ENCODE measurements at regions not wholly inside any gene's neighbourhood (a gene's known extent, or its start where the extent isn't known, plus 50 kb on each side); places are given as distances from the start of the nearest gene placed in this dataset.

DNA sequence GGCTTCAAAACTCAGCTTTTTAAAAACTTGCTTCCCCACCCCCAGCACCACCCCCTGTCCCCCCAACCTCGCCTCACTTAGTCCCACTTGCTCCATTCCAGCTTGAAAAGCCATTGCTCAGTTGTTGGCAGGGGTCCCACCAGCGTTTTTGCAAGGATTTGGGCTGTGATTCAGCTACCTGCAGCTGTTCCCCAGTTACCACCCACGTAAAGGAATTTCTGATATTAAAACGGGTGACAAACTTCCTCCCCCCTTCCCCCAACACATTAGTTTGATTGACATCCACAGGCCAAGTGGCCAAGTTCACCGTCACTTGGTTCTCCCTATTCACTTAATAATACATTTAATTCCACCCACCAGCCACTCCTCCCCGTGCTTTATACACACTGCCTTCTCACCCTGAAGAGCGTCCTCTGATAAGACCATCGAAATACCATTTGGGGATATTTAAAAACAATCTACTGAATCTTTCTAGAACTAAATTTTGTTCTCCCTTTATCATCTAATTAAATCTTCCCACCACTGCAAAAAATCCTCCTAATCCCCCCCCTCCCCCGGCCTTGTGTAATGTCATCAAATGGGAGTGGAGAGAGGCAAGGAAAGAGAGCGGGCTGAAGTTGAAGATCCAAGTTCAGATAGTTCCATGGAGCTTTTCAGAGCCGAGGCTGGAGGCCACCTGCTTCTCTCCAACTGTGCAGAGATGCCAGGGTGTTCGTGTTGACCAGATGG lies 55.1 kb downstream of the SOX9 start:
- ATAC-seq (replicated peaks; ENCODE audit: extremely low read depth, poor library complexity, severe bottlenecking) (no peak), DNase-seq (ENCODE audit: low spot score in 2 of 2) (no peak)
- peaks cover 2% of the 10 kb centered on the region for H3K9me3 Mint-ChIP-seq
- no peak overlapping the region for H3K4me3 Mint-ChIP-seq
- H3K27ac Mint-ChIP-seq (ENCODE audit: low read depth): no peak overlapping the region
- no peaks in the 10 kb centered on the region for H3K4me1 Mint-ChIP-seq
- H3K27me3 Mint-ChIP-seq: no peaks in the 10 kb centered on the region
- no peaks in the 10 kb centered on the region for H3K36me3 Mint-ChIP-seq (ENCODE audit: insufficient read depth)

DNA sequence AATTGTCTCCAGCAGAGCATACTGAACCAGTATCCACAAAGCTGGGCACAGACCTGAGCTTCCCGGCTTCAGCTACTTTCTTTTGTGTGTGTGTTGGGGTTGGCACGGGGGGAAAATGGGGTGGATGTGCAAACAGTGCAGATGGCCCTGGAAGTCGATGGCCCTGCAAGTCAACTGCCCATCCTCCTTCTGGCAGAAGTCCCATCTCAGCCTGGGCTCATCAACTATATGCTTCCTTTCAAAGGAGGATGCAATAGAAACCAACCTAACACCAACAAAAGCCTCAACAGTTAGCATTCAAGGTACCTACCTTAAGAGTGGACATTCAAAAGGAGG lies 55.7 kb downstream of the SOX9 start:
- Mint-ChIP-seq H3K27ac (ENCODE audit: low read depth) (no peak overlapping the region), H3K27me3 (no peaks in the 10 kb centered on the region), H3K4me1 (no peaks in the 10 kb centered on the region), H3K9me3 (peaks cover 7% of the 10 kb centered on the region), H3K36me3 (ENCODE audit: insufficient read depth) (no peaks in the 10 kb centered on the region), H3K4me3 (no peak overlapping the region)
- ATAC-seq (replicated peaks; ENCODE audit: extremely low read depth, poor library complexity, severe bottlenecking): no peak
- DNase-seq (ENCODE audit: low spot score in 2 of 2): no peak

DNA sequence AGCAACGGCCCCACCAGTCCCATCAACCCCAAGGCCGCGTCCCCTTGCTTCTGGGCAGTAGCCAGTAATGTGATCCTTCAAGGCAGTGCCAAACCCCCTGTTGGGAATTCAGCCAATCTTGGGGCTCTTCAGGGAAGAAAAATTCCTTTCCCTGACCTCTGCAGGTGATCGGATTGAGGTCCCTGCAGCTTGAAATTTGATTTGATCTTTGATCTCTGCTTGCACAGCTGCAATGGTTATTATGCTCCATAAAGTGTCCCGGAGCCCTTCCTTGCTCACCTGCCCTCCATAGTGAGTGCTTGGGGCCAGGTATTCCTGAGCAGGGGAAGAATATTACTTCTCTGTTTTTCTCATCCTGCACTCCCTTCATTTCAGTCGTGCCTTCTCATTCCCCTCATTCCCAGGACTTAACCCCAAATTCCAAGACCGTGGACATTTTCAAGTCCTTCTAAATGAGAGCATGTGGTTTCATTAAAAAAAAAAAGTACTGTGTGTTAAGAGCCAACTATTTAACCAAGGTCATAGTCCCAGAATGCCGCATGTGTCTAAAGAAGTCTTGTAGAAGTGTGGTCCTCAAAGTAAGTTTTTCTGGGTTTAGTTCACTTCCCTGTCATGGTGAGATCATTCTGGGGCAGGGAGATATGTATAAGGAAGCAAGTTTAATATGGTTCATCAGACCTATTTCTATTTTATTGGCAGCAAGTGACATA lies 56.3 kb downstream of the SOX9 start:
- Mint-ChIP-seq H3K4me1 (no peaks in the 10 kb centered on the region), H3K4me3 (no peak overlapping the region), H3K9me3 (peaks cover 8% of the 10 kb centered on the region), H3K27ac (ENCODE audit: low read depth) (no peak overlapping the region), H3K36me3 (ENCODE audit: insufficient read depth) (no peaks in the 10 kb centered on the region), H3K27me3 (no peaks in the 10 kb centered on the region)
- no peak for ATAC-seq (replicated peaks; ENCODE audit: extremely low read depth, poor library complexity, severe bottlenecking)
- no peak for DNase-seq (ENCODE audit: low spot score in 2 of 2)

DNA sequence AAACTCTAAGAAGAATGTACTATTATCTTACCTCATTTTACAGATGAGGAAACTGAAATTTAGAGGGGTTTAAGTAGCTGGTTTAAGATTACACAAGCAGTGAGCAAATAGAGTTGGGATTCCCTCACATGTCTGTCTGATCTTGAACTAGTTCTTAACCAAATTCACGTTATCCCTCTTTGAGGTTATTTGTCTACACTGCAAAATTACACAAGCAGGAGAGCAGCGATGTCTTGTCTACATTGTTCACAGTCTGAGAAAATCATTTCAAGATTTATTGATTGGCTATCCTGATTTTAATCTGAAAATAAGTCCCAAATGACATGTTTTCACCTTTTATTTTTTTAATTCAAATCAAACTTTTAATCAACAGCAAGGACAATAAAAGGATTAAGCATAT lies 56.9 kb downstream of the SOX9 start:
- Mint-ChIP-seq H3K27me3 (no peaks in the 10 kb centered on the region), H3K4me1 (no peaks in the 10 kb centered on the region), H3K4me3 (no peak overlapping the region), H3K36me3 (ENCODE audit: insufficient read depth) (no peaks in the 10 kb centered on the region), H3K9me3 (peaks cover 8% of the 10 kb centered on the region), H3K27ac (ENCODE audit: low read depth) (no peak overlapping the region)
- ATAC-seq (replicated peaks; ENCODE audit: extremely low read depth, poor library complexity, severe bottlenecking): no peak
- DNase-seq (ENCODE audit: low spot score in 2 of 2): no peak

DNA sequence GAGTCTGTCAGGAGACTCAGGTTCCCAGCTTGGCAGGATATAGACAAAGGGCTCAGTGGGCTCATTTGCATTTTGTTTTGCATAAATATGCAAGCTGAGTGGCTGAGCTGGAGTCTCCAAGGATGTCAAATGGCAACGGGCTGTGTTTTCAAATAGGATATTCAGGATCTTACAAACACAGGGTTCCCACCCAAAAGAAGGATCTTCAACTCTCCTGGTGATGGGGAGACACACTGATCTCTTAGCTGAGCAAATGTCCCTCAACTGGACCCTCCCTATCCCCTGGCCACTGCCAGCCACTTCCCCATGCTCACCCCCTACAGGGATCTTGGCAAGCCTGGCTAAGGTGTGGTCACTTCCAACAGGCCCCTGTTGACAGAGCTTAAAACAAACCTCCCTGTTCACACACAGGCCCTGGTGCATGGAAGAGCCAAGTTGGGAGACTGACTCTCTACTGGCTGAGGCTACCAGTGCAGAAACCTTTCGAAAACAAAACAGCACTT lies 61.6 kb downstream of the SOX9 start:
- DNase-seq (ENCODE audit: low spot score in 2 of 2) (no peak), ATAC-seq (replicated peaks; ENCODE audit: extremely low read depth, poor library complexity, severe bottlenecking) (no peak)
- no peak overlapping the region for H3K4me3 Mint-ChIP-seq
- no peaks in the 10 kb centered on the region for H3K27me3 Mint-ChIP-seq
- H3K4me1 Mint-ChIP-seq: no peaks in the 10 kb centered on the region
- H3K36me3 Mint-ChIP-seq (ENCODE audit: insufficient read depth): no peaks in the 10 kb centered on the region
- H3K9me3 Mint-ChIP-seq: peaks cover 8% of the 10 kb centered on the region
- no peak overlapping the region for H3K27ac Mint-ChIP-seq (ENCODE audit: low read depth)

DNA sequence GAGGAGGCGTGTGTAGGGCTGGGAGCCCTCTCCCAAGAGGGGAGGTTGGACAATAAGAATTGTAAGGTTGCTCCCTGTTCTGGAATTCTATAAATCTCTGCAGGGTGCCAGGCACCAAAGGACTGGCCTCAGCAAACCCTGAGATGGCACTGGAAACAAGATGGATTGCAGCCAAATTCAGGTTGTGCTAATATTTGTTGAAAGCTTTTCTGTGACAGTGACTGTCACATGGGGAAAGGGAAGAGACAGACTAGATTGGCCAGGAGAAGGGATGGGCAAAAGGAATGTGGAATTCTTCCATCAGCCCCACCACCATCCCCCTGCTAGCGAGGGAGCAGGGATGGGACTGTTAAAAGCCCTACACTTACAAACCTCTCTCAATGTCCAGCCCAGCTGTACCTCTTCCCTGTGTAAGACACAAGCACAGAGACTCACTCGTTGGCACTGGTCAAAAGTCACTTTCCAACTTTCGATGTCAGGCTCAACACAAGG lies 62.4 kb downstream of the SOX9 start:
- H3K27me3 Mint-ChIP-seq: no peaks in the 10 kb centered on the region
- peaks cover 8% of the 10 kb centered on the region for H3K9me3 Mint-ChIP-seq
- no peaks in the 10 kb centered on the region for H3K4me1 Mint-ChIP-seq
- H3K4me3 Mint-ChIP-seq: no peak overlapping the region
- H3K36me3 Mint-ChIP-seq (ENCODE audit: insufficient read depth): no peaks in the 10 kb centered on the region
- ATAC-seq (replicated peaks; ENCODE audit: extremely low read depth, poor library complexity, severe bottlenecking) (no peak), DNase-seq (ENCODE audit: low spot score in 2 of 2) (no peak)
- no peak overlapping the region for H3K27ac Mint-ChIP-seq (ENCODE audit: low read depth)

DNA sequence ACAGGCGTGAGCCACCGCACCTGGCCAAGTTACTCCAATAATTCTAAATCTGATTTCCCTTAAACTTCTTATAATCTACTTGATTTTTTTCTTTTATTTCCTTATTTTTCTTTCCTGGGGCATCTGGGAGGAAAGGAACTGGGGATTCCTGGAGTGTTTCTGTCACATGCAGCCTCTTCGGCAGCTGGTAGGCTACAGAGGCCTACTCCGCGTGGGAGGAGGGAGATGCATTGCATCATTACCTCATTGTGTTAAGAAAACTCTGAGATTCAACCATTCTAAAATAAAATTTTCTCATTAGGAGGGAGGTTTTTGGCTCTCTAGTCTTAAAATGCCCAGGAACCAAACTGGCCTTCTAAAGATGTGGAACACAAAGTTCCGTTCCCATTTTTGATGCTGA lies 64.0 kb downstream of the SOX9 start:
- ATAC-seq (replicated peaks; ENCODE audit: extremely low read depth, poor library complexity, severe bottlenecking) (no peak), DNase-seq (ENCODE audit: low spot score in 2 of 2) (no peak)
- H3K4me1 Mint-ChIP-seq: no peaks in the 10 kb centered on the region
- no peak overlapping the region for H3K27ac Mint-ChIP-seq (ENCODE audit: low read depth)
- H3K9me3 Mint-ChIP-seq: peaks cover 8% of the 10 kb centered on the region
- no peak overlapping the region for H3K4me3 Mint-ChIP-seq
- H3K36me3 Mint-ChIP-seq (ENCODE audit: insufficient read depth): no peaks in the 10 kb centered on the region
- H3K27me3 Mint-ChIP-seq: no peaks in the 10 kb centered on the region

DNA sequence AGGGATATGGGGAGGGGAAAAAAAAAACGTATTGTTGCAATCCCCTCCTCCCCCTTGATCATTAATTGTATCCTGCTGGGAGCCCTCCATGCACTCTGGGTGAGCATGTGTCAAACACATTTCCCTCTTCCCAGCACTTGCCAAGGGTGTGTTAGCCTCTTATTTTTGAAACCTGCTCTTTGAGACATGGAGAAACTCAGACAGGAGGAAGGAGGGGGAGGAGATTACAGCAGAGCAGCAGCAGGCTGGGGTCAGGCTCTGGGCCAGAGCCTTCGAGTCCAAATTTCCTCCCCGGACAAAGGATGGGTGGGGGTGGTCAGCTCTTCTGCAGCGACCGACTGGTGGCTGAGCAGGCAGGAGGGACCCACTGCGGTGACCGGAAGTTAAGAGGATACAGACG lies 64.7 kb downstream of the SOX9 start:
- ATAC-seq (replicated peaks; ENCODE audit: extremely low read depth, poor library complexity, severe bottlenecking): no peak
- no peak overlapping the region for H3K27ac Mint-ChIP-seq (ENCODE audit: low read depth)
- no peaks in the 10 kb centered on the region for H3K27me3 Mint-ChIP-seq
- H3K4me1 Mint-ChIP-seq: no peaks in the 10 kb centered on the region
- peaks cover 12% of the 10 kb centered on the region for H3K9me3 Mint-ChIP-seq
- H3K4me3 Mint-ChIP-seq: no peak overlapping the region
- no peaks in the 10 kb centered on the region for H3K36me3 Mint-ChIP-seq (ENCODE audit: insufficient read depth)
- no peak for DNase-seq (ENCODE audit: low spot score in 2 of 2)

DNA sequence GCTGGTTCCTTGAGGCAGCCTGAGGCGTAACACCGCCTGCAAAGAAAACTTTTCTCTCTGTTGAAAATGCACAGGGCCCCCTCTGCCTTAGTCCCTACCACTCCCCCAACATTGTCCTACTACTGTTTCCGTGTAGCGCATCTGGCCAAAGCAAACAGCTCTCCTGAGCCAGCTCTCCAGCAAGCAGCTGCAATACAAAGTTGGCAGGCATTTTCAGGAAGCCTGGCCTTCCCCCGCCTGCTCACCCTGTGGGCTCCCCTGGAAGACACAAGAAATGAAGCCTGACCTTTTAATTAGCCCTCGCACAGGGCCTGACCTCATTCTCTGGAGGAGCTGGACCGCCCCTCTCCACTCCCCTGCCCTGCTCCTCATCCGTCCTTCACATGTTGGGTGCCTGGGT lies 66.7 kb downstream of the SOX9 start:
- no peak for ATAC-seq (replicated peaks; ENCODE audit: extremely low read depth, poor library complexity, severe bottlenecking)
- Mint-ChIP-seq H3K4me1 (no peaks in the 10 kb centered on the region), H3K27ac (ENCODE audit: low read depth) (no peak overlapping the region)

DNA sequence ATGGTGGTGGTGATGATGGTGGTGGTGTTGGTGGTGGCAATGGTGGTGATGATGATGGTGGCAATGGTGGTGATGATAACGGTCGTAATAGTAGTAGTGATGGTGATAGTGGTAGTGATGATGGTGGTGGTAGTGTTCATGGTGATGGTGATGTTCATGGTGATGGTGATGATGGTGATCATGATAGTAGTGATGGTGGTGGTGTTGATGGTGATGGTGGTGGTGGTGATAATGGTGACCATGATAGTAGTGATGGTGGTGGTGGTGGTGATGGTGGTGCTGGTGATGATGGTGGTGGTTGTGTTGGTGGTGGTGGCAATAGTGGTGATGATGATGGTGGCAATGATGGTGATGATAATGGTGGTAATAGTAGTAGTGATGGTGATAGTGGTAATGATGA lies 68.0 kb downstream of the SOX9 start:
- Mint-ChIP-seq H3K36me3 (ENCODE audit: insufficient read depth) (no peaks in the 10 kb centered on the region), H3K27ac (ENCODE audit: low read depth) (no peak overlapping the region), H3K27me3 (no peaks in the 10 kb centered on the region), H3K4me3 (no peak overlapping the region), H3K9me3 (peaks cover 5% of the 10 kb centered on the region), H3K4me1 (no peaks in the 10 kb centered on the region)
- DNase-seq (ENCODE audit: low spot score in 2 of 2): no peak
- no peak for ATAC-seq (replicated peaks; ENCODE audit: extremely low read depth, poor library complexity, severe bottlenecking)

More for the DNA sequence above, 66.7 kb downstream of the SOX9 start:
- no peaks in the 10 kb centered on the region for H3K27me3 Mint-ChIP-seq
- no peak overlapping the region for H3K4me3 Mint-ChIP-seq
- peaks cover 5% of the 10 kb centered on the region for H3K9me3 Mint-ChIP-seq
- DNase-seq (ENCODE audit: low spot score in 2 of 2): no peak
- H3K36me3 Mint-ChIP-seq (ENCODE audit: insufficient read depth): no peaks in the 10 kb centered on the region

DNA sequence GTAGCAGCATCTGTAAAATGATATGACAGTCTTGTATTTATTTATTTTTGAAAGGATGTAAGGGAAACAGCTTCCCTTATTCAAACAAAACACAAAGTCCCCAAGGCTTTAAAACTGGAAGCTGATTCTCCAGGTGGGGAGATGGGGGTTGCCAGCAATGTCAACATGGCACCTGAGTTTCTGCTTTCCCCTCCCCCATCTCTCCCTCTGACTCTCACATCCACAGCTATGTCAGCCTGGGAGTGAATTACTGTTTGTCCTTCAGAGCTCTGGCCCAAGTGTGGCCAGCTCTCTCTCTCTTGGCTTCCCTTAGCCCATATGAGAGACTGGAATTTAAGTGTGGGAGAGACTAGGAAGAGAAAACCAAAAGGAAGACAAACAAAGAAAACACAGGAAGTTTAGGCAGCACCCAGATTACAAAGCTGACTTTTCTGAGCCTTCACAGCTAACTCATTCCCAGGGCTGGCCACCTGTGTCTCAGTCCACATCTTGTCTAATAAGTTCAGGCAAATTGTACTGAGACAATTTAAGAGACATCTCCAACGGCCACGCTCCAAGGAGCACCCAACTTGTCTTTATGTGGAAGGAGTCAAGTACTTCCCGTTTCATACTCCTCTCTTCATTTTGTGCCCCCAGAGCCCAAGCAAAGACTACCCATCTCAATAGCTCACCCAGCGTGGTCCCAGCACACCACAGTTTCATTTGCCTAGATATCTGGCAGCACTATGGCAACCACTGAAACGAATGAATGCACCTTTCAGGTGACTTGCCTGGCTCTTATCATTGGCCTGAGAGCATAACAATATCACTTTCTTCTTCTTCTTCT lies 69.2 kb downstream of the SOX9 start:
- peaks cover 5% of the 10 kb centered on the region for H3K9me3 Mint-ChIP-seq
- H3K36me3 Mint-ChIP-seq (ENCODE audit: insufficient read depth): no peaks in the 10 kb centered on the region
- H3K27ac Mint-ChIP-seq (ENCODE audit: low read depth): no peak overlapping the region
- H3K4me1 Mint-ChIP-seq: no peaks in the 10 kb centered on the region
- no peak for DNase-seq (ENCODE audit: low spot score in 2 of 2)
- H3K27me3 Mint-ChIP-seq: no peaks in the 10 kb centered on the region
- H3K4me3 Mint-ChIP-seq: no peak overlapping the region
- ATAC-seq (replicated peaks; ENCODE audit: extremely low read depth, poor library complexity, severe bottlenecking): no peak

DNA sequence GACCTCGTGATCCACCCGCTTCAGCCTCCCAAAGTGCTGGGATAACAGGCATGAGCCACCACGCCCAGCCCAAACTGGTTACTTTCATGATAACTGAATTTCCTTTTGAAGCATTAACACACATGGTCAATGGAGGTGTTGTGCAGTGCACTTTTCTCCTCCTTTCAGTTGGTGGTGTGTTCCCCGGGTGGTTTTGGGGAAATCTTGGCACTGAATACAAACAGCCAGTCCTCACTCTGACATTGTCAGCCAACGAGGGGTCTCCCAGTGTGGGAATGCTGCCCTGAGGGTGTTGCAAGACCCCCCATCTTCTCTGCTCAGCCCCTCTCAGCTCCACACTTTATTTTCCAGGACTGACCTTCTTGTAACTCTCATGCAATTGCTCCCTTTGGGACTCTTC lies 70.5 kb downstream of the SOX9 start:
- Mint-ChIP-seq H3K27ac (ENCODE audit: low read depth) (no peak overlapping the region), H3K27me3 (no peaks in the 10 kb centered on the region), H3K9me3 (peaks cover 5% of the 10 kb centered on the region), H3K4me1 (no peaks in the 10 kb centered on the region), H3K36me3 (ENCODE audit: insufficient read depth) (no peaks in the 10 kb centered on the region), H3K4me3 (no peak overlapping the region)
- no peak for ATAC-seq (replicated peaks; ENCODE audit: extremely low read depth, poor library complexity, severe bottlenecking)
- no peak for DNase-seq (ENCODE audit: low spot score in 2 of 2)

Data from central memory CD8-positive, alpha-beta T cell (primary cell).